Left ventricle myocardium inferior (tissue), 1 donor: ENCODE measurements at regions not wholly inside any gene's neighbourhood (a gene's known extent, or its start where the extent isn't known, plus 50 kb on each side); places are given as distances from the start of the nearest gene placed in this dataset.

Experiments used
- DNase-seq: peaks from one replicate; pipeline ENCODE4 v3.0.0-alpha.2; 2020
- H3K27ac ChIP-seq: fragments of 200-600 bp; replicated peaks from 2 replicates; pipeline ENCODE4 v1.8.0; 2021
- H3K27me3 ChIP-seq: fragments of 200-600 bp; 2 replicates; pipeline ENCODE4 v1.8.0; 2021; ENCODE audit warnings: low read depth
- H3K36me3 ChIP-seq: fragments of 200-600 bp; 2 replicates; pipeline ENCODE4 v1.8.0; 2021
- H3K4me1 ChIP-seq: fragments of 200-600 bp; 2 replicates; pipeline ENCODE4 v1.8.0; 2021
- H3K4me3 ChIP-seq: fragments of 200-600 bp; 2 replicates; pipeline ENCODE4 v1.8.0; 2021; ENCODE audit warnings: mild to moderate bottlenecking, moderate library complexity
- H3K9me3 ChIP-seq: fragments of 200-600 bp; replicated peaks from 2 replicates; pipeline ENCODE4 v1.8.0; 2021
- CTCF ChIP-seq: fragments of 200-600 bp; IDR thresholded peaks from 2 replicates; pipeline ENCODE4 v1.8.0; 2021; ENCODE audit warnings: antibody characterized with exemption, mild to moderate bottlenecking, borderline replicate concordance
- intact Hi-C: fragments of 100-400 bp; cut with micrococcal nuclease; formaldehyde crosslinking; loops from one replicate; pipeline ENCODE4 v1.11.0; 2022
- donor health status: DM: no; HTN: yes; CAD: no; lungs with severe emphysema.

GRCh38 chr11:121792185-121792584 lies 323.8 kb downstream of the BLID start:
- no peaks in the 10 kb centered on the region for H3K27me3 ChIP-seq
- DNase-seq, result no peak
- no peak overlapping the region for H3K4me3 ChIP-seq
- H3K9me3 ChIP-seq, result no peaks in the 10 kb centered on the region
- no peak overlapping the region for H3K27ac ChIP-seq
- no peak for TF ChIP-seq CTCF
- no peaks in the 10 kb centered on the region for H3K4me1 ChIP-seq
- no peaks in the 10 kb centered on the region for H3K36me3 ChIP-seq
- intact Hi-C loops, result no loop called here

- no peaks in the 10 kb centered on the region for H3K36me3 ChIP-seq
- no peak for DNase-seq
- H3K27me3 ChIP-seq, result no peaks in the 10 kb centered on the region
- H3K27ac ChIP-seq, result no peak overlapping the region
- intact Hi-C loops, result no loop called here
- H3K4me1 ChIP-seq, result no peaks in the 10 kb centered on the region
- H3K9me3 ChIP-seq, result peaks cover 15% of the 10 kb centered on the region
- no peak overlapping the region for H3K4me3 ChIP-seq
- no peak for TF ChIP-seq CTCF
These were observed 325.6 kb downstream of the BLID start for GRCh38 chr11:121790430-121790829.

GRCh38 chr11:121780971-121781370 lies 328.2 kb upstream of the SORL1-AS1 start:
- no peak for DNase-seq
- no peak for TF ChIP-seq CTCF
- H3K36me3 ChIP-seq, result no peaks in the 10 kb centered on the region
- intact Hi-C loops, result no loop called here
- peaks cover 7% of the 10 kb centered on the region for H3K9me3 ChIP-seq
- H3K27ac ChIP-seq, result no peak overlapping the region
- H3K27me3 ChIP-seq, result no peaks in the 10 kb centered on the region
- H3K4me1 ChIP-seq, result no peaks in the 10 kb centered on the region
- no peak overlapping the region for H3K4me3 ChIP-seq

- Histone ChIP-seq H3K27me3 (no peaks in the 10 kb centered on the region), H3K4me3 (no peak overlapping the region), H3K9me3 (no peaks in the 10 kb centered on the region), H3K27ac (no peak overlapping the region), H3K4me1 (no peaks in the 10 kb centered on the region), H3K36me3 (no peaks in the 10 kb centered on the region)
- intact Hi-C loops, result no loop called here
- no peak for DNase-seq
- TF ChIP-seq CTCF, result no peak
These were observed 324.3 kb upstream of the SORL1-AS1 start for GRCh38 chr11:121777056-121777455.

- intact Hi-C loops, result no loop called here
- no peaks in the 10 kb centered on the region for H3K36me3 ChIP-seq
- no peak overlapping the region for H3K27ac ChIP-seq
- no peak for TF ChIP-seq CTCF
- no peaks in the 10 kb centered on the region for H3K27me3 ChIP-seq
- H3K9me3 ChIP-seq, result no peaks in the 10 kb centered on the region
- no peak for DNase-seq
- H3K4me1 ChIP-seq, result no peaks in the 10 kb centered on the region
- no peak overlapping the region for H3K4me3 ChIP-seq
These were observed 322.5 kb upstream of the SORL1-AS1 start for GRCh38 chr11:121775276-121775675.

- no peak for DNase-seq
- TF ChIP-seq CTCF, result no peak
- intact Hi-C loops, result no loop called here
- H3K4me1 ChIP-seq, result no peaks in the 10 kb centered on the region
- H3K4me3 ChIP-seq, result no peak overlapping the region
- no peaks in the 10 kb centered on the region for H3K9me3 ChIP-seq
- H3K27ac ChIP-seq, result no peak overlapping the region
- H3K36me3 ChIP-seq, result no peaks in the 10 kb centered on the region
- no peaks in the 10 kb centered on the region for H3K27me3 ChIP-seq
These were observed 320.3 kb upstream of the SORL1-AS1 start for GRCh38 chr11:121773076-121773475.
